ENCODE measurements at regions not wholly inside any gene's neighbourhood (a gene's known extent, or its start where the extent isn't known, plus 50 kb on each side); places are given as distances from the start of the nearest gene placed in this dataset.

- ChIA-PET CTCF (no interaction called here), POLR2A (ENCODE audit: unreplicated experiment) (no interaction called here)
- no peaks in the 10 kb centered on the region for H3K9me2 ChIP-seq (ENCODE audit: insufficient read depth)
- no peak for DNase-seq
- no peaks in the 10 kb centered on the region for H3F3A ChIP-seq (ENCODE audit: insufficient read depth, low read depth)
- H3K79me2 ChIP-seq (ENCODE audit: low read depth) = no peaks in the 10 kb centered on the region
- BruUV-seq (replicated peaks) = no TSS peak
- H4K20me1 ChIP-seq (ENCODE audit: insufficient read depth) = no peaks in the 10 kb centered on the region
- H3K4me3 ChIP-seq = no peak overlapping the region
- H3K4me1 ChIP-seq (replicated peaks; ENCODE audit: insufficient read depth) = no peaks in the 10 kb centered on the region
- H3K27me3 ChIP-seq (ENCODE audit: insufficient read depth, low read depth) = no peaks in the 10 kb centered on the region
- TF ChIP-seq CTCF (conservative IDR thresholded peaks at IDR 0.05) (no peak), EZH2 (IDR thresholded peaks at IDR 0.05; ENCODE audit: low read depth) (no peak)
- no peak overlapping the region for H3K27ac ChIP-seq
- no peak overlapping the region for H3K4me2 ChIP-seq
- H3K36me3 ChIP-seq (ENCODE audit: low read depth) = no peaks in the 10 kb centered on the region
- intact Hi-C loops (cut with micrococcal nuclease; ENCODE audit: unreplicated experiment) = no loop called here
- no peak overlapping the region for H2AFZ ChIP-seq
- no peaks in the 10 kb centered on the region for H3K9me3 ChIP-seq (ENCODE audit: insufficient read depth, low read depth)
Measured at GRCh38 chr6:142676027-142676443, 268.9 kb downstream of the HIVEP2 start.

GRCh38 chr6:142676647-142677192, 268.3 kb downstream of the HIVEP2 start:
- TF ChIP-seq EZH2 (IDR thresholded peaks at IDR 0.05; ENCODE audit: low read depth) = no peak
- TF ChIP-seq CTCF (conservative IDR thresholded peaks at IDR 0.05) = no peak
- Histone ChIP-seq H3K9me2 (ENCODE audit: insufficient read depth) (no peaks in the 10 kb centered on the region), H3F3A (ENCODE audit: insufficient read depth, low read depth) (no peaks in the 10 kb centered on the region), H3K27ac (no peak overlapping the region), H3K36me3 (ENCODE audit: low read depth) (no peaks in the 10 kb centered on the region), H2AFZ (no peak overlapping the region), H3K79me2 (ENCODE audit: low read depth) (no peaks in the 10 kb centered on the region), H3K4me3 (no peak overlapping the region), H3K9me3 (ENCODE audit: insufficient read depth, low read depth) (no peaks in the 10 kb centered on the region), H3K4me2 (no peak overlapping the region), H3K27me3 (ENCODE audit: insufficient read depth, low read depth) (no peaks in the 10 kb centered on the region), H4K20me1 (ENCODE audit: insufficient read depth) (no peaks in the 10 kb centered on the region), H3K4me1 (replicated peaks; ENCODE audit: insufficient read depth) (no peaks in the 10 kb centered on the region)
- ChIA-PET POLR2A (ENCODE audit: unreplicated experiment) (no interaction called here), CTCF (no interaction called here)
- no TSS peak for BruUV-seq (replicated peaks)
- no peak for DNase-seq
- intact Hi-C loops (cut with micrococcal nuclease; ENCODE audit: unreplicated experiment) = no loop called here

GRCh38 chr6:142679907-142680700, 264.9 kb downstream of the HIVEP2 start:
- Histone ChIP-seq H4K20me1 (ENCODE audit: insufficient read depth) (no peaks in the 10 kb centered on the region), H3K9me3 (ENCODE audit: insufficient read depth, low read depth) (no peaks in the 10 kb centered on the region), H3K9me2 (ENCODE audit: insufficient read depth) (no peaks in the 10 kb centered on the region), H3K27ac (no peak overlapping the region), H3K36me3 (ENCODE audit: low read depth) (no peaks in the 10 kb centered on the region), H3K79me2 (ENCODE audit: low read depth) (no peaks in the 10 kb centered on the region), H3K4me1 (replicated peaks; ENCODE audit: insufficient read depth) (0 out of 2 replicates have a peak, but pooled peaks cover 4% of the 10 kb centered on the region), H3K4me3 (no peak overlapping the region), H3K27me3 (ENCODE audit: insufficient read depth, low read depth) (no peaks in the 10 kb centered on the region), H3K4me2 (no peak overlapping the region), H3F3A (ENCODE audit: insufficient read depth, low read depth) (no peaks in the 10 kb centered on the region), H2AFZ (no peak overlapping the region)
- no peak for DNase-seq
- CTCF ChIA-PET = no interaction called here
- POLR2A ChIA-PET (ENCODE audit: unreplicated experiment) = no interaction called here
- intact Hi-C loops (cut with micrococcal nuclease; ENCODE audit: unreplicated experiment) = no loop called here
- TF ChIP-seq CTCF (conservative IDR thresholded peaks at IDR 0.05) (no peak), EZH2 (IDR thresholded peaks at IDR 0.05; ENCODE audit: low read depth) (no peak)
- BruUV-seq (replicated peaks) = no TSS peak

All from PC-9 (cell line).